Effector memory CD8-positive, alpha-beta T cell (primary cell): ENCODE measurements at regions not wholly inside any gene's neighbourhood (a gene's known extent, or its start where the extent isn't known, plus 50 kb on each side); places are given as distances from the start of the nearest gene placed in this dataset.

Source experiments
- ATAC-seq: fragments of 150-1000 bp; cut with Tn5 transposase; replicated peaks from 2 replicates; pipeline ENCODE4 v1.10.0; 2021; ENCODE audit warnings: mild to moderate bottlenecking, moderate library complexity
- DNase-seq, 3 experiments: peaks; one replicate each; pipeline ENCODE4 v3.0.0; 2021
- H3K27ac Mint-ChIP-seq, 2 donors: one replicate each; pipeline ENCODE4 v1.8.0; 2022; ENCODE audit warnings: mild to moderate bottlenecking in 2 of 2, mixed read lengths in 2 of 2, moderate library complexity in 2 of 2
- H3K27me3 Mint-ChIP-seq, 2 donors: one replicate each; pipeline ENCODE4 v1.8.0; 2022; ENCODE audit warnings: mixed read lengths in 2 of 2
- H3K36me3 Mint-ChIP-seq: one replicate; pipeline ENCODE4 v1.8.0; 2022; ENCODE audit warnings: mild to moderate bottlenecking, moderate library complexity, mixed read lengths; ENCODE audit not compliant: insufficient read depth
- H3K4me1 Mint-ChIP-seq, 2 donors: one replicate each; pipeline ENCODE4 v1.8.0; 2022; ENCODE audit warnings: low read depth in 2 of 2, mixed read lengths in 2 of 2
- H3K4me3 Mint-ChIP-seq, 2 donors: one replicate each; pipeline ENCODE4 v1.8.0; 2022; ENCODE audit warnings: mild to moderate bottlenecking in 2 of 2, mixed read lengths in 2 of 2, moderate library complexity in 2 of 2
- H3K9me3 Mint-ChIP-seq, 2 donors: one replicate each; pipeline ENCODE4 v1.8.0; 2022; ENCODE audit warnings: mixed read lengths in 2 of 2

- Mint-ChIP-seq H3K27me3 (no peaks in the 10 kb centered on the region), H3K36me3 (peaks cover 3% of the 10 kb centered on the region), H3K9me3 (no peaks in the 10 kb centered on the region), H3K27ac (no peak overlapping the region), H3K4me1 (peaks cover 0 to 1% of the 10 kb centered on the region in 2 donors), H3K4me3 (no peak overlapping the region)
- no peak for DNase-seq
- no peak for ATAC-seq
Observed at GRCh38 chr4:123113155-123113554, 190.8 kb upstream of the NUDT6 start.

DNA sequence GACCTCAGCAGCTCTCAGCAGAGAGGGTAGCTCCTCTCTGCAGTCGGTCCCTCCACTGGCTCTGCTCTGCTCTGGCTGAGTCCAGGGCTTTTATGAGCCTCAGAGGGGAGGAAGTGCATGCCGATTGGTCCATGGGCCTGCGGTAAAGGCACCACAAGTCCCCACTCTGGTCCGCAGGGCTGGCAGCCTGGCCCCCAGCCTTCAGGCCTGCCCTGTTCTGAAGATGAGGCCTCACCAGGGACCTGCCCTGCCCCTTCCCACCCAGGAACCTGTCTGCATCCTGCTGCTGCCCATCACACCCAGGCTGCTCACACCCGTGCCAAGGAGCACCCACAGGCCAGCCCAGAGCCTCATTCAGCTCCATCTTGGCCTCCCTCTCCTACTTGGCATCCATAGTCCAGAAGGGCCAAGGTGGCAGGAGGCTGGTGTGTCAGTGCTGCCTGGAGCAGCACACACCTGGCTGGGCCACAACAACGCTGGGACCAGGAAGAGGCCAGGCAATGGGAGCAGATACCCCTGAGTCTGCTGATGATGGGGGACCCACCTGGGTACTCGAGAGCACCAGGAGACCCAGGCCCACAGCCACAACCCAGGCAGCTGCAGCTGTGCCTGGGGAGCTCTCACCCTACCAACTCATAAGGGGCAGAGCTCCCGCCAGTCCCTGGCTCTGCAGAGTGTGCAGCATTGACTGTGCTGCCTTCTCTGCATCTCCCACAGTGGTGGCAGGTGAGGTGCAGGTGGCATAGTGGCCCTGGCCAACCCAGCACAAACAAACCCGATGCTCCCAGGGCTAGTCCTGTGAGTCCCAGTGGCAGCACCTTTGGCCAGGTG, 191.9 kb upstream of the NUDT6 start:
- Mint-ChIP-seq H3K27me3 (no peaks in the 10 kb centered on the region), H3K4me3 (no peak overlapping the region), H3K9me3 (no peaks in the 10 kb centered on the region), H3K36me3 (peaks cover 3% of the 10 kb centered on the region), H3K4me1 (peaks cover 0 to 1% of the 10 kb centered on the region in 2 donors), H3K27ac (no peak overlapping the region)
- ATAC-seq (no peak), DNase-seq (no peak)

GRCh38 chr4:123114915-123115756, 192.7 kb upstream of the NUDT6 start:
- H3K9me3 Mint-ChIP-seq: no peaks in the 10 kb centered on the region
- no peak overlapping the region for H3K27ac Mint-ChIP-seq
- ATAC-seq: no peak
- H3K36me3 Mint-ChIP-seq: peaks cover 3% of the 10 kb centered on the region
- no peaks in the 10 kb centered on the region for H3K27me3 Mint-ChIP-seq
- DNase-seq: no peak
- H3K4me1 Mint-ChIP-seq: peaks cover 0 to 1% of the 10 kb centered on the region in 2 donors
- no peak overlapping the region for H3K4me3 Mint-ChIP-seq

- Mint-ChIP-seq H3K36me3 (peaks cover 3% of the 10 kb centered on the region), H3K9me3 (no peaks in the 10 kb centered on the region), H3K4me3 (no peak overlapping the region), H3K27ac (no peak overlapping the region), H3K27me3 (no peaks in the 10 kb centered on the region), H3K4me1 (peaks cover 0 to 1% of the 10 kb centered on the region in 2 donors)
- DNase-seq: no peak
- ATAC-seq: no peak
Observed at GRCh38 chr4:123116412-123116811, 194.0 kb upstream of the NUDT6 start.

DNA sequence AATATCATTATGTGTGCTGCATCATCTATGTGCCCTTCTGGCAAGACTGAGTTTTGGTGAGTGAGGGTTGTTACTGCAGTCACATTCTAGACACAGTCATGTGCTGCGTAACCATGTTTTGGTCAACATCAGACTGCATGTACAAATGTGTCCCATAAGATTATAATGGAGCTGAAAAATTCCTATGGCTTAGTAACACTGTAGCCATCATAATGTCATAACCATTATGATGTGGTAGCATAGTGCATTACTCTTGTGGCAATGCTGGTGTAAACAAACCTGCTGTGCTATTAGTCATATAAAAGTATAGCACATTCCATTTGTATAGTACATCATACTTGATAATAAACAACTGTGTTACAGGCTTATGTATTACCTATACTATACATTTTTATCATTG, 198.1 kb upstream of the NUDT6 start:
- no peak overlapping the region for H3K27ac Mint-ChIP-seq
- no peak for ATAC-seq
- DNase-seq: no peak
- no peak overlapping the region for H3K4me3 Mint-ChIP-seq
- no peaks in the 10 kb centered on the region for H3K27me3 Mint-ChIP-seq
- H3K4me1 Mint-ChIP-seq: no peaks in the 10 kb centered on the region
- H3K9me3 Mint-ChIP-seq: no peaks in the 10 kb centered on the region
- H3K36me3 Mint-ChIP-seq: peaks cover 3% of the 10 kb centered on the region

DNA sequence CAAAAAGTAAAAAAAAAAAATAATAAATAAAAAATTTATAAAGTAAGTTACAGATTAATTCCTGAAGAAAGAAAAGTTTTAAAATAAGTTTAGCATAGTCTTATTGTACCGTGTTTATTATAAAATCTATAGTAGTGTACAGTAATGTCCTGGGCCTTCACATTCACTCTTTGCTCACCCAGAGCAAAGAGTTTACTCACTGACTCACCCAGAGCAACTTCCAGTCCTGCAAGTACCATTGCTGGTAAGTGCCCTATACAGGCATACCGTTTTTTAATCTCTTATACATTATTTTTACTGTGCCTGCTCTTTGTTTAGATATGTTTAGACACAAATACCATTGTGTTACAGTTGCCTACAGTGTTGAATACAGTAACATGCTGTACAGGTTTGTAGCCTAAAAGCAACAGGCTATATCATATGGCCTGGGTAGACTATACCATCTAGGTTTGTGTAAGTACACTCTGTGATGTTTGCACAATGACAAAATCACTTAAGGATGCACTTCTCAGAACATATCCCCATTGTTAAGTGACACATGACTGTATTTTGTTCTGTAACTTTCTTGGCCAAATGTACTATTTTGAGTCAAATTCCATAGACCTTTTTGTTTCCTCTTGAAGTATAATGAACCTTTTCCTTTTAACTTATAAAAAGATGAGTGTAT, 199.0 kb upstream of the NUDT6 start:
- DNase-seq (no peak), ATAC-seq (no peak)
- H3K36me3 Mint-ChIP-seq: no peaks in the 10 kb centered on the region
- H3K27me3 Mint-ChIP-seq: no peaks in the 10 kb centered on the region
- H3K9me3 Mint-ChIP-seq: no peaks in the 10 kb centered on the region
- H3K4me3 Mint-ChIP-seq: no peak overlapping the region
- H3K27ac Mint-ChIP-seq: no peak overlapping the region
- no peaks in the 10 kb centered on the region for H3K4me1 Mint-ChIP-seq

DNA sequence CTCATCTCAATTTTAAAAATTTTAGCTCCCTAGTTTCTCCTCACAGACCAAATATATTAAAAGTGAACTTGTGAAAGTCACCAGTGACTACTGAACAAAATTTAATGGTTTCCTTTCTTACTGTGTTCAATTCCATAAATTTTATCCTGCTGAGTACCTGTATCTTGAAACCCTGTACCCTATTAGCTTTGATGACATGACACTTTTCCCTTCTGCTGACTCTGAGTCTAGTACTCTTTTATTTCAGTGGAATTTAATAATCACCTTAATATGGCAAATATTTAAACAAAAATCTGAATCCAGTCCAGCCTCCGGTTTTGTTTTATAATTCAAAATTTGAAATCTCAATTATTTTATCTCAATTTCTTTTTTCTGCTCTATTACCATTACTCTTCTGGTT, 203.1 kb upstream of the NUDT6 start:
- Mint-ChIP-seq H3K27me3 (no peaks in the 10 kb centered on the region), H3K4me3 (no peak overlapping the region), H3K27ac (no peak overlapping the region), H3K4me1 (no peaks in the 10 kb centered on the region), H3K9me3 (no peaks in the 10 kb centered on the region), H3K36me3 (no peaks in the 10 kb centered on the region)
- no peak for DNase-seq
- ATAC-seq: no peak

DNA sequence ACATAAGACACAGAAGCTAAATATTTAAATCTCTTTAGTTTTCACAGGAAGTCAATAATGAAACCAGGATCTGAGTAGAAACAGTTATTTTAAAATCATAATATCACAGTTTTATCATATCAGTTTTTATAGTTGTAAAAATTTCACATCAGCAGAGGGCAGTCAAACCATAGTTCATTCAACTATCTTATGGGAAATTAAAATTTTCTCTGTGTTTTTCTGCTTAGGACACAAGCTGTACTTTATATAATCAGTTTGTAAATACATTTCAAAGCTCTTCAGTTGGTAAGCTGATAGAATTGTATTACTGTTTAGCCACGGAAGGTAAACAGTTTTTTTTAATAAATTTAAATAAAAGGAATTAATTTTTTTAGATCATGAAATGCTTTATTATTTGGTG, 204.8 kb upstream of the NUDT6 start:
- no peak overlapping the region for H3K4me3 Mint-ChIP-seq
- no peak for ATAC-seq
- no peaks in the 10 kb centered on the region for H3K9me3 Mint-ChIP-seq
- H3K27me3 Mint-ChIP-seq: no peaks in the 10 kb centered on the region
- no peaks in the 10 kb centered on the region for H3K4me1 Mint-ChIP-seq
- DNase-seq: no peak
- peak overlapping the region; percentile 17 to 38 for H3K27ac Mint-ChIP-seq
- no peaks in the 10 kb centered on the region for H3K36me3 Mint-ChIP-seq

GRCh38 chr4:123127875-123128274, 205.5 kb upstream of the NUDT6 start:
- DNase-seq (no peak), ATAC-seq (no peak)
- no peak overlapping the region for H3K4me3 Mint-ChIP-seq
- no peaks in the 10 kb centered on the region for H3K36me3 Mint-ChIP-seq
- no peaks in the 10 kb centered on the region for H3K4me1 Mint-ChIP-seq
- H3K9me3 Mint-ChIP-seq: no peaks in the 10 kb centered on the region
- H3K27ac Mint-ChIP-seq: no peak overlapping the region
- H3K27me3 Mint-ChIP-seq: no peaks in the 10 kb centered on the region

GRCh38 chr4:123133397-123134050, 211.1 kb upstream of the NUDT6 start:
- no peaks in the 10 kb centered on the region for H3K27me3 Mint-ChIP-seq
- no peaks in the 10 kb centered on the region for H3K9me3 Mint-ChIP-seq
- H3K4me3 Mint-ChIP-seq: no peak overlapping the region
- no peaks in the 10 kb centered on the region for H3K4me1 Mint-ChIP-seq
- H3K36me3 Mint-ChIP-seq: peaks cover 3% of the 10 kb centered on the region
- peak overlapping the region in 1 of 2 donors; percentile 41 for H3K27ac Mint-ChIP-seq
- ATAC-seq (no peak), DNase-seq (no peak)

DNA sequence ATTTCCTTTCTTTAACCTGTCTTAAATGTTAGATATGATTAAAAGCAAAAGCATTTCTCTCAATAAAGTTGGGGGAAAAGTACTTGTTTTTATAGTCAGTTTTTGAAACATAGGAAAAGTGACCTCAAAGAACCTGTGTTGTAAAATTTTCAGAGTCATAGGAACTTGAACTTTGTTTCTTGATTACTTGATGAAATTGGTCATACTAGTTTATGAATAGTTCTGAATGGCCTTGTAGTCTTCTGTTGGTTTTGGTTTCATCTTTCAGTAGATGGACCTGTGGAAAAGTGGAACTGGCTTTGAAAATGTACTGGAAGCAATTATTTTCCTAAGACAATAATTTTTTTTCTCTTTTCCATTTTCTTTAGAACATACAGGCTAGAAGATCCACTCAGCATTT, 222.2 kb upstream of the NUDT6 start:
- no peaks in the 10 kb centered on the region for H3K9me3 Mint-ChIP-seq
- H3K36me3 Mint-ChIP-seq: no peaks in the 10 kb centered on the region
- H3K27me3 Mint-ChIP-seq: no peaks in the 10 kb centered on the region
- ATAC-seq (no peak), DNase-seq (no peak)
- H3K4me1 Mint-ChIP-seq: no peaks in the 10 kb centered on the region
- no peak overlapping the region for H3K4me3 Mint-ChIP-seq
- H3K27ac Mint-ChIP-seq: no peak overlapping the region

GRCh38 chr4:123158576-123158975, 236.2 kb upstream of the NUDT6 start:
- no peak for DNase-seq
- no peaks in the 10 kb centered on the region for H3K9me3 Mint-ChIP-seq
- H3K4me3 Mint-ChIP-seq: no peak overlapping the region
- H3K27me3 Mint-ChIP-seq: no peaks in the 10 kb centered on the region
- no peak overlapping the region for H3K27ac Mint-ChIP-seq
- peaks cover 0 to 1% of the 10 kb centered on the region in 2 donors for H3K4me1 Mint-ChIP-seq
- no peaks in the 10 kb centered on the region for H3K36me3 Mint-ChIP-seq
- no peak for ATAC-seq

- no peak overlapping the region for H3K27ac Mint-ChIP-seq
- H3K27me3 Mint-ChIP-seq: no peaks in the 10 kb centered on the region
Observed at GRCh38 chr4:123159479-123159878, 237.1 kb upstream of the NUDT6 start.

More at GRCh38 chr4:123159479-123159878, 237.1 kb upstream of the NUDT6 start:
- no peak for ATAC-seq
- H3K36me3 Mint-ChIP-seq: no peaks in the 10 kb centered on the region
- H3K4me3 Mint-ChIP-seq: no peak overlapping the region
- H3K9me3 Mint-ChIP-seq: no peaks in the 10 kb centered on the region
- H3K4me1 Mint-ChIP-seq: peaks cover 0 to 1% of the 10 kb centered on the region in 2 donors
- no peak for DNase-seq
